ENCODE measurements at regions not wholly inside any gene's neighbourhood (a gene's known extent, or its start where the extent isn't known, plus 50 kb on each side); places are given as distances from the start of the nearest gene placed in this dataset.

DNA sequence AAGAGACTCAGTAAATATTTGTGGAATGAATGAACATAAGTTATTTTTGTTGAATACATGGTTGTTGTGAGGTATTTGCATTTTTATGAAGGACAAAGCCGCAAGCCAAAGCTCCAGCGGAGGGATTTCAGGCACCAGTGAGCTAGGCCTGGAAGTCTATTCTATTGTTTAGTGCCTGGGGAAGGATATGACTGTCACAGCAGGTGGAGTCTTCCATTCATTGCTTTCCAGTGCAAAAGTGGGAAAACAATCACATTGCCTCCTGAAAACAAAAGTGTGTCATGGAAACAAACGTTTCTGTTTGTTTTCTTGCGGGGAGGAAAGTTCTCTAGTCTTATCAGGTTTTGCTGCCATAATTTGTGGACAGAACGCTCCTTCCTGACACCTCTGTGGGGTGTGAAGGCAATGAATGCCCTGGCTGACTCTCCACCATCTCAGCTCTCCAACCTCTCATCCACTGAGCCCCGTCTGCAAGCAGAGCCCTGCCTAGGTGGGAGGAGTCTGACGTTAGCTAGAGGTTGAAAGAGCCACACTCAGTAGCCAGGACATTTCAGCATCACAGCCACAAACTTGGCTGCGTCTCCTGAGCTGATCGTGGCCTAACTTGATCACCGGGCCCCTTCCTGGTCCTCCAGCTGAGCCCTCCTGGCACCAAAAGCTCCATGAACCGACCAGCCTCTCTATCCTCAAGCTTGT is 739.1 kb downstream of the MATN1 start:
- TF ChIP-seq, protein P1, sequence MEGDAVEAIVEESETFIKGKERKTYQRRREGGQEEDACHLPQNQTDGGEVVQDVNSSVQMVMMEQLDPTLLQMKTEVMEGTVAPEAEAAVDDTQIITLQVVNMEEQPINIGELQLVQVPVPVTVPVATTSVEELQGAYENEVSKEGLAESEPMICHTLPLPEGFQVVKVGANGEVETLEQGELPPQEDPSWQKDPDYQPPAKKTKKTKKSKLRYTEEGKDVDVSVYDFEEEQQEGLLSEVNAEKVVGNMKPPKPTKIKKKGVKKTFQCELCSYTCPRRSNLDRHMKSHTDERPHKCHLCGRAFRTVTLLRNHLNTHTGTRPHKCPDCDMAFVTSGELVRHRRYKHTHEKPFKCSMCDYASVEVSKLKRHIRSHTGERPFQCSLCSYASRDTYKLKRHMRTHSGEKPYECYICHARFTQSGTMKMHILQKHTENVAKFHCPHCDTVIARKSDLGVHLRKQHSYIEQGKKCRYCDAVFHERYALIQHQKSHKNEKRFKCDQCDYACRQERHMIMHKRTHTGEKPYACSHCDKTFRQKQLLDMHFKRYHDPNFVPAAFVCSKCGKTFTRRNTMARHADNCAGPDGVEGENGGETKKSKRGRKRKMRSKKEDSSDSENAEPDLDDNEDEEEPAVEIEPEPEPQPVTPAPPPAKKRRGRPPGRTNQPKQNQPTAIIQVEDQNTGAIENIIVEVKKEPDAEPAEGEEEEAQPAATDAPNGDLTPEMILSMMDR (conservative IDR thresholded peaks at IDR 0.05; ENCODE audit: low read depth, low read length), result no peak
- no peak for DNase-seq (ENCODE audit: low read depth)
- no peak overlapping the region for H3K4me3 ChIP-seq (ENCODE audit: low read depth, low read length)

DNA sequence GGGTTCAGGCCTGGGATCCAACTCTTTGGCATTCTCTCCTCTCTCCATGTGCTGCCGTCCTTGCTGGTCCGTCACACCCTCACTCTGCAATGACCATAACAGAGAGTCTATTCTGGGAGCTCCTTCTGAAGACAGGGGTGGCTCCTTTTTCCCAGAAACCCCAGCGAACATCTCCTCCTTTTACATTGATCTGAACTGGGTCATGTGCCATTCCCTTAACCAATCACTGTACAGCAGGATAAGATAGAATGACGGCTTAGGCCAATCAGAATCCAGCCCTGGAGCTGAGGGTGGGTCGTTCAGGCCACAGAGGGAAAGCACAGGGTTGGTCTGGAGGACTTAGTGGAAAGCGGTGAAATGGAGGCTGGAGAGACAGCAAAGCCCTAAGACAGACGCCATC is 740.1 kb downstream of the MATN1 start:
- no peak for DNase-seq (ENCODE audit: low read depth)
- TF ChIP-seq, protein P1 (conservative IDR thresholded peaks at IDR 0.05; ENCODE audit: low read depth, low read length), result no peak
- no peak overlapping the region for H3K4me3 ChIP-seq (ENCODE audit: low read depth, low read length)

DNA sequence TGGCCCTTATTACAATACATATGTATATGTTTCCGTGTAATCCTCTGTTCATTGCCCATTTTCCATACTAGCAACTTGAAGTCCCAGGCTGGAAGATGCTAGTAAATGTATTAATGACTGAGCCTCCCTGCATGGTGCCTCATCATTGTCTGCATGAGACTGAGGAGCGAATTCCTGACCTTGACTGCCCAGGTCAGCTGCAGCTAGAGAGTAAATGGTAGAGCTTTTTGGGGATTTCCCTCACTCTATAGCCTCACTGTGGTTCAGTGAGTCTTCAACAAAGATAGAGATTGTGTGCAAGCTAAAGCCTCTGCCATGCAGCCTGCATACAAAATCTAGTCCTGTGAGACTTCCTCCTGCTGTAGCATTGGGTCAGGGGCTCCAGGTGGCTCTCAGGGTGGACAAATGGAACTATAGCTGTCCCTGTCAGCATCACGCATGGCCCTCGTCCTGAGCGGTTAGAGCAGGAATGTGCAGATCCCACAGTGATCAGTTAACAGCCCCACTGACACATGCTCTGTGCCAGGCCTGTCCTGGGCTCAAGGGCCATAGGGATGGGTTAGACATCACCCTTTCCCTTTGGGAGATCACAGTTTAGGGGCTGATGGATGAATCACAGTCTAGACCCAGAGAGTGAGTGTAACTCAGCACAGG is 741.7 kb downstream of the MATN1 start:
- DNase-seq (ENCODE audit: low read depth), result no peak
- TF ChIP-seq, protein P1 (conservative IDR thresholded peaks at IDR 0.05; ENCODE audit: low read depth, low read length), result no peak
- H3K4me3 ChIP-seq (ENCODE audit: low read depth, low read length), result no peak overlapping the region

DNA sequence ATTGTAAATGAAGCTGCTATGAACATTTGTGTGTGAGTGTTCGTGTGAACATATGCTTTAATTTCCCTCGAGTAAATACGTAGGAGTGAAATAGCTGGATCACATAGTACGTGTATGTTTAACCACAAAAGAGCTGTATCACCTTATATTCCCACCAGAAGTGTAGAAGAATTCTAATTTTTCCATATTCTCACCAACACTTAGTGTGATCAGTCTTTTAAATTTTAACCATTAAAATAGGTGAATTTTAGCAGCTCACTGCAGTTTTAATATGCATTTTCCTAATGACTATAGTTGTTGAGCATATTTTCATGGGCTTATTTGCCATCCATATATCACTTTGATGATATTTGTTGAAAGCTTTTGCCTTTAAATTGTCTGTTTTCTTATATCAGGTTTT is 741.2 kb downstream of the PTPRU start:
- no peak overlapping the region for H3K4me3 ChIP-seq (ENCODE audit: low read depth, low read length)
- TF ChIP-seq, protein P1 (conservative IDR thresholded peaks at IDR 0.05; ENCODE audit: low read depth, low read length), result no peak
- no peak for DNase-seq (ENCODE audit: low read depth)

DNA sequence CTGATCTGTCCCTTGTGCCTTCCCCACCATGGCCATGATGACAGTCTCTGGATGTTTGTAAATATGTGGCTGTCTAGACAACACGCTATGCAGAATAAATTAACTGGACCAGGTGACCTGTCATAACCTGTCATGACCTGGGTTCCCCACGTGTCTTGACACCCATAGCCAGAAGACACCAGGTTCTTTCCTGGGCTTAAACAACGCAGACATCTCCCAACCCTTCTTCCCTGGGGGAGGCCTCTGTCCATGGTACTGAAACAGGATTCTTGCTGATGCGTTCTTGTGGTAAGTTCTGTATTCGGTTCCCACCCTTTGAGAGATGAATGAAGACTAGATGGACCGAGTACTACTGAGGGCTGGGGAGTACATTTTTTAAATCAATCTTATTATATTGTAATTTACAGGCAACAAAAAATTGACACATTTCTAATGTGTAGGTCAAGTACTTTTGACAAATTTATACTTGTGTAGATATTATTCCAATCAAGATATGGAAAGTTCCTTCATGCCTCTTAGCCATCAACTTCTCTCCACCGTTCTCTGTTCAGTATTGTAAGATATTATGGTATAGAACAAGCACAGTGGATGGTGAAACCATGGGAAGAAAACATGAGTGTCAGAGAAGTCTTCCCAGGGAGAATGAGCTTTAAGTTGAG is 738.8 kb downstream of the PTPRU start:
- H3K4me3 ChIP-seq (ENCODE audit: low read depth, low read length), result no peak overlapping the region
- DNase-seq (ENCODE audit: low read depth), result no peak
- TF ChIP-seq, protein P1 (conservative IDR thresholded peaks at IDR 0.05; ENCODE audit: low read depth, low read length), result no peak

DNA sequence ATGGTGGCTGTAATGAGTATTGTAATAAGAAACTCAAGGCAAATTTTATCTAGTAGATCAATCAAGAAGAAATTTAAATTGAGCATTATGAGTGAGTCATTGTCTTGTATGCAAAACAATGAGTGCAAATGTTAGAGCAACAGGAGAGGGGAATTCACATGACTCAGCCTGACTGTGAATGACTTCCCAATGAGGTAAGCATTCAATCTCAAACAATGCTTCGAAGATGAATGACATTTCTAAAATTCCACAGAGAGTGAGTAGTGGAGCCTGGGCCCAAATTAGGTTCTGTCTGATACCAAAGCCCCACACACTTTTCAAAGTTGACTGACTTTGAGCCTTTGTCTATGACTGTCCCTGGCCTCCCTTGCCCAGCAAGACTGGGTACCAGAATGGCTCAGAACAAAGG is 738.0 kb downstream of the PTPRU start:
- TF ChIP-seq, protein P1 (conservative IDR thresholded peaks at IDR 0.05; ENCODE audit: low read depth, low read length), result no peak
- no peak overlapping the region for H3K4me3 ChIP-seq (ENCODE audit: low read depth, low read length)
- peak; percentile 97 for DNase-seq (ENCODE audit: low read depth)

Measured in epithelial cell of proximal tubule (primary cell).